Keratinocyte (primary cell): ENCODE measurements at regions not wholly inside any gene's neighbourhood (a gene's known extent, or its start where the extent isn't known, plus 50 kb on each side); places are given as distances from the start of the nearest gene placed in this dataset.

Source experiments
- DNase-seq: peaks from one replicate; pipeline ENCODE4 v3.0.0-alpha.2; 2011; ENCODE audit warnings: low read depth, missing footprints, low spot score
- FAIRE-seq: peaks from 2 replicates; lab custom pipeline; 2011; peaks lifted over from hg19 to GRCh38; lab: Jason Lieb, UNC
- H2AFZ ChIP-seq: 2 replicates; pipeline ENCODE4 v1.6.0; 2012; ENCODE audit warnings: low read length, control low read depth, inconsistent platforms; ENCODE audit not compliant: control insufficient read depth
- H3K27ac ChIP-seq: 2 replicates; pipeline ENCODE4 v1.5.1; 2011; ENCODE audit warnings: low read length; ENCODE audit not compliant: control insufficient read depth, insufficient read depth
- H3K27me3 ChIP-seq: 3 replicates; pipeline ENCODE4 v1.6.0; 2011; ENCODE audit warnings: low read length; ENCODE audit not compliant: control insufficient read depth, insufficient read depth; ENCODE audit errors: extremely low read depth
- H3K36me3 ChIP-seq, 2 experiments: 2 replicates in 1 of 2; 3 replicates in 1 of 2; pipeline ENCODE4 v1.5.1; 2011; ENCODE audit warnings: low read length in 2 of 2, mild to moderate bottlenecking in 1 of 2; ENCODE audit not compliant: control insufficient read depth in 2 of 2, insufficient read depth in 2 of 2; ENCODE audit errors: extremely low read depth in 1 of 2
- H3K4me1 ChIP-seq: 3 replicates; pipeline ENCODE4 v1.5.1; 2011; ENCODE audit warnings: low read length; ENCODE audit not compliant: control insufficient read depth, insufficient read depth; ENCODE audit errors: extremely low read depth
- H3K4me2 ChIP-seq: 3 replicates; pipeline ENCODE4 v1.6.0; 2011; ENCODE audit warnings: low read depth, low read length; ENCODE audit not compliant: control insufficient read depth, insufficient read depth; ENCODE audit errors: extremely low read depth
- H3K4me3 ChIP-seq, 3 experiments: fragments of 200-600 bp in 1 of 3; sonication (generic) in 1 of 3; 2 replicates in 2 of 3; 3 replicates in 1 of 3; pipeline ENCODE4 v1.5.1; 2011 to 2016; ENCODE audit warnings: low read length in 3 of 3, mild to moderate bottlenecking in 3 of 3, control low read depth in 2 of 3, inconsistent platforms in 1 of 3, low read depth in 1 of 3, mixed read lengths in 1 of 3, mixed run types in 1 of 3, moderate library complexity in 1 of 3; ENCODE audit not compliant: control insufficient read depth in 2 of 3, insufficient read depth in 2 of 3; ENCODE audit errors: extremely low read depth in 1 of 3
- H3K79me2 ChIP-seq: 2 replicates; pipeline ENCODE4 v1.6.0; 2012; ENCODE audit warnings: low read length; ENCODE audit not compliant: control insufficient read depth, insufficient read depth
- H3K9ac ChIP-seq: 3 replicates; pipeline ENCODE4 v1.6.0; 2011; ENCODE audit warnings: low read length; ENCODE audit not compliant: control insufficient read depth, insufficient read depth; ENCODE audit errors: extremely low read depth
- H3K9me1 ChIP-seq: 3 replicates; pipeline ENCODE4 v1.6.0; 2011; ENCODE audit warnings: low read length; ENCODE audit not compliant: control insufficient read depth, insufficient read depth; ENCODE audit errors: extremely low read depth
- H3K9me3 ChIP-seq: 2 replicates; pipeline ENCODE4 v1.5.1; 2012; ENCODE audit warnings: low read depth, low read length; ENCODE audit not compliant: control insufficient read depth
- H4K20me1 ChIP-seq: 3 replicates; pipeline ENCODE4 v1.6.0; 2011; ENCODE audit warnings: low read length; ENCODE audit not compliant: control insufficient read depth, insufficient read depth; ENCODE audit errors: extremely low read depth
- EZH2 ChIP-seq: IDR thresholded peaks from one replicate; pipeline ENCODE4 v1.6.1; 2012; ENCODE audit warnings: inconsistent platforms, mild to moderate bottlenecking, low read length, moderate library complexity
- dilution Hi-C: fragments of 300-500 bp; cut with MboI; formaldehyde crosslinking; loops from one replicate; pipeline ENCODE4 v1.7.0; 2020; ENCODE audit warnings: low sequenced_read_pairs; ENCODE audit not compliant: extremely low pct_ligation_motif_present
- TF ChIP-seq, protein P1 (sequence below), 3 experiments: IDR thresholded peaks in 1 of 3; conservative IDR thresholded peaks in 1 of 3; optimal IDR thresholded peaks in 1 of 3; 2 replicates in 2 of 3; 3 replicates in 1 of 3; pipeline versions ENCODE3 to v1.5.1; 2011; ENCODE audit warnings: low read length in 3 of 3, mild to moderate bottlenecking in 3 of 3, moderate library complexity in 2 of 3, control low read depth in 1 of 3, inconsistent platforms in 1 of 3; ENCODE audit not compliant: insufficient read depth in 2 of 3; ENCODE audit errors: extremely low read depth in 1 of 3

DNA sequence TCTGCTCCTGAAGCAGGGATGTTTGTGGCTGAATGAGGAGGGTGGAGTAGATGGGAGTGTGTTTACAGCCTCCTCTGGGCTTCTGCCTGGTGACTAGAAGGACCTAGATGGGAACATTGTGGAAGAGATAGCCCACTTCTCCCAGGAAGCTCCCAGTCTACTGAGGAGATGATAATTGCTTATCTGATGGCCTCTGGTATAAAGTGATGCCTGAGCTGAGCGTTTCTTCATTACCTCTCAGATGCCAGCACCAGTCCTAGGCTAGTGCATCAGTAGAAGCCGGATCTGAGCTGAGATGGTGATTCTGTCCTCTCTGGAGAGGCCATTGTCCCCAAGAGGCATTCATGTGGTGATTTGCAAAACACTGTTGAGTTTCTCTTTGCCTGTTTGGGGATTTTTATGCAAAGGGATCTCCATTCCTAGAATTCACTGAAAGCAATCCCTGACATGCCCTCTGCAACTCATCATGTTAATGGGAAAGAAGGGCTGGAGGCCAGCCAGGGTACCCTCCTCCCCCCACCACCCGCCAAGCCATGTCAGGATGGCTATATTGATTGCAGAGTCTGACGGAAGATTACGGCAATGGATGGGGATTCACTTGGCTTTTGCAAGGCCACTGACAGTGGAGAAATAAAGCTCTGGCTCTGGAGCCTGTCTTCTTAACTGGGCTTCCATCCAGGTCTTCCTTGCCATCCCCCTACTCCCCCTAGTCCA, 166.4 kb upstream of the ROPN1 start:
- Histone ChIP-seq H3K27me3 (peaks cover 17% of the 10 kb centered on the region), H3K79me2 (no peaks in the 10 kb centered on the region), H3K27ac (no peak overlapping the region), H3K4me1 (no peaks in the 10 kb centered on the region), H4K20me1 (no peaks in the 10 kb centered on the region), H3K9me1 (no peaks in the 10 kb centered on the region), H3K4me2 (no peak overlapping the region), H3K9ac (no peak overlapping the region), H3K36me3 (no peaks in the 10 kb centered on the region), H2AFZ (no peak overlapping the region), H3K9me3 (no peaks in the 10 kb centered on the region), H3K4me3 (no peak overlapping the region)
- TF ChIP-seq EZH2: no peak
- TF ChIP-seq, protein P1, sequence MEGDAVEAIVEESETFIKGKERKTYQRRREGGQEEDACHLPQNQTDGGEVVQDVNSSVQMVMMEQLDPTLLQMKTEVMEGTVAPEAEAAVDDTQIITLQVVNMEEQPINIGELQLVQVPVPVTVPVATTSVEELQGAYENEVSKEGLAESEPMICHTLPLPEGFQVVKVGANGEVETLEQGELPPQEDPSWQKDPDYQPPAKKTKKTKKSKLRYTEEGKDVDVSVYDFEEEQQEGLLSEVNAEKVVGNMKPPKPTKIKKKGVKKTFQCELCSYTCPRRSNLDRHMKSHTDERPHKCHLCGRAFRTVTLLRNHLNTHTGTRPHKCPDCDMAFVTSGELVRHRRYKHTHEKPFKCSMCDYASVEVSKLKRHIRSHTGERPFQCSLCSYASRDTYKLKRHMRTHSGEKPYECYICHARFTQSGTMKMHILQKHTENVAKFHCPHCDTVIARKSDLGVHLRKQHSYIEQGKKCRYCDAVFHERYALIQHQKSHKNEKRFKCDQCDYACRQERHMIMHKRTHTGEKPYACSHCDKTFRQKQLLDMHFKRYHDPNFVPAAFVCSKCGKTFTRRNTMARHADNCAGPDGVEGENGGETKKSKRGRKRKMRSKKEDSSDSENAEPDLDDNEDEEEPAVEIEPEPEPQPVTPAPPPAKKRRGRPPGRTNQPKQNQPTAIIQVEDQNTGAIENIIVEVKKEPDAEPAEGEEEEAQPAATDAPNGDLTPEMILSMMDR (optimal IDR thresholded peaks at IDR 0.05 in 1 of 3, IDR thresholded peaks at IDR 0.05 in 1 of 3, conservative IDR thresholded peaks at IDR 0.05 in 1 of 3; ENCODE audit: extremely low read depth in 1 of 3, insufficient read depth in 2 of 3, low read length in 3 of 3): no peak
- DNase-seq (no peak), FAIRE-seq (no peak)
- dilution Hi-C loops: no loop called here

DNA sequence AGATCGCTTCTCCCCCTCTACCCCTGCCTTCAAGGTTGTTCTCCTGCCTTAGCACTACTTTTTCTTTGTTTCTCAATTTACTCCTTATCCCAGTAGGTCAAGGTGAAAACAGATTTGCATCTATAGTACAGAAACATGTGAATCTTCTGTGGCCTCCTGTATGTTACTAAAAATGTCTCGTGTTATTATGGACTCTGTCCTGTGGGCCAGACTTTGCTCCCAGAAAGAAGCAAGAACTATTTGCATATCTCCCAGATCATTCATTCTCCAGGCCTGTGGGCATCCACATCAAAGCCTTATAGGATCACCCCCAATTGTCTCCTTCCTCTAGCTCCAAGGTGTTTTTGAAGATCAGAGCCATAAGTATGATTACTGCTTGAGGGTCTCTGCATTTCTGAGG, 169.5 kb upstream of the ROPN1 start:
- no peaks in the 10 kb centered on the region for H3K9me3 ChIP-seq
- FAIRE-seq (no peak), DNase-seq (no peak)
- no peaks in the 10 kb centered on the region for H4K20me1 ChIP-seq
- dilution Hi-C loops: no loop called here
- H3K36me3 ChIP-seq: no peaks in the 10 kb centered on the region
- no peak for TF ChIP-seq EZH2
- TF ChIP-seq, protein P1 (optimal IDR thresholded peaks at IDR 0.05 in 1 of 3, IDR thresholded peaks at IDR 0.05 in 1 of 3, conservative IDR thresholded peaks at IDR 0.05 in 1 of 3; ENCODE audit: extremely low read depth in 1 of 3, insufficient read depth in 2 of 3, low read length in 3 of 3): no peak
- H3K9me1 ChIP-seq: no peaks in the 10 kb centered on the region
- peaks cover 18% of the 10 kb centered on the region for H3K27me3 ChIP-seq
- H2AFZ ChIP-seq: no peak overlapping the region
- H3K4me1 ChIP-seq: no peaks in the 10 kb centered on the region
- no peak overlapping the region for H3K4me2 ChIP-seq
- H3K79me2 ChIP-seq: no peaks in the 10 kb centered on the region
- H3K27ac ChIP-seq: no peak overlapping the region
- no peak overlapping the region for H3K4me3 ChIP-seq
- H3K9ac ChIP-seq: no peak overlapping the region
